Transverse colon (tissue), 3 donors: ENCODE measurements at regions not wholly inside any gene's neighbourhood (a gene's known extent, or its start where the extent isn't known, plus 50 kb on each side); places are given as distances from the start of the nearest gene placed in this dataset.

ENCODE experiments used
- CTCF ChIP-seq, 5 experiments: fragments of 200-600 bp in 3 of 5; fragments of 450-650 bp in 2 of 5; sonication (generic) in 3 of 5; IDR thresholded peaks; 1 replicate in 2 of 5; 2 replicates in 3 of 5; pipeline ENCODE4 v1.5.1; 2016 to 2017; ENCODE audit warnings: antibody characterized with exemption in 5 of 5, inconsistent platforms in 3 of 5, mild to moderate bottlenecking in 2 of 5, moderate library complexity in 1 of 5
- POLR2A ChIP-seq: fragments of 450-650 bp; IDR thresholded peaks from one replicate; pipeline ENCODE4 v1.6.1; 2016; ENCODE audit warnings: antibody characterized with exemption, mild to moderate bottlenecking, moderate library complexity

GRCh38 chr4:56229947-56230346 is 157.3 kb downstream of the AASDH start:
- TF ChIP-seq CTCF (IDR thresholded peaks at IDR 0.05) (no peak), POLR2A (no peak)
